Spleen (tissue), 11 donors: ENCODE measurements at regions not wholly inside any gene's neighbourhood (a gene's known extent, or its start where the extent isn't known, plus 50 kb on each side); places are given as distances from the start of the nearest gene placed in this dataset.

Experiments used
- DNase-seq: peaks from one replicate; pipeline ENCODE4 v3.0.0-alpha.2; 2020
- H3K27ac ChIP-seq, 8 donors: fragments of 200-600 bp; sonication (generic) in 7 of 8; 1 replicate in 4 of 8; 2 replicates in 4 of 8; pipeline versions ENCODE4 v1.5.0 to v1.8.0; 2016 to 2021; ENCODE audit warnings: inconsistent platforms in 4 of 8, mild to moderate bottlenecking in 4 of 8, moderate library complexity in 1 of 8
- H3K27me3 ChIP-seq, 7 donors: fragments of 200-600 bp; sonication (generic) in 6 of 7; replicated peaks in 1 of 7; 1 replicate in 4 of 7; 2 replicates in 3 of 7; pipeline versions ENCODE4 v1.5.0 to v1.8.0; 2016 to 2021; ENCODE audit warnings: inconsistent platforms in 3 of 7, mild to moderate bottlenecking in 1 of 7
- H3K36me3 ChIP-seq, 6 donors: fragments of 200-600 bp; sonication (generic) in 5 of 6; 1 replicate in 4 of 6; 2 replicates in 2 of 6; pipeline versions ENCODE4 v1.5.0 to v1.8.0; 2016 to 2021; ENCODE audit warnings: inconsistent platforms in 2 of 6
- H3K4me1 ChIP-seq, 6 donors: fragments of 200-600 bp; sonication (generic) in 5 of 6; 1 replicate in 3 of 6; 2 replicates in 3 of 6; pipeline versions ENCODE4 v1.5.0 to v1.8.0; 2016 to 2021; ENCODE audit warnings: inconsistent platforms in 3 of 6
- H3K4me3 ChIP-seq, 8 donors: fragments of 200-600 bp; sonication (generic) in 7 of 8; 1 replicate in 4 of 8; 2 replicates in 4 of 8; pipeline versions ENCODE4 v1.5.0 to v1.8.0; 2016 to 2021; ENCODE audit warnings: inconsistent platforms in 4 of 8, mild to moderate bottlenecking in 4 of 8, moderate library complexity in 2 of 8
- H3K9me3 ChIP-seq, 8 donors: fragments of 200-600 bp; sonication (generic) in 7 of 8; 1 replicate in 4 of 8; 2 replicates in 4 of 8; pipeline versions ENCODE4 v1.5.0 to v1.8.0; 2016 to 2021; ENCODE audit warnings: inconsistent platforms in 4 of 8
- CTCF ChIP-seq, 11 experiments: fragments of 200-600 bp in 7 of 11; fragments of 450-650 bp in 4 of 11; sonication (generic) in 4 of 11; IDR thresholded peaks in 8 of 11; conservative IDR thresholded peaks in 3 of 11; 1 replicate in 7 of 11; 2 replicates in 4 of 11; pipeline versions ENCODE4 v1.4.0 to v1.8.0; 2016 to 2021; ENCODE audit warnings: antibody characterized with exemption in 11 of 11, inconsistent platforms in 4 of 11, mild to moderate bottlenecking in 1 of 11
- POLR2A ChIP-seq, 3 donors: fragments of 450-650 bp; IDR thresholded peaks; one replicate each; pipeline ENCODE4 v1.5.1; 2017; ENCODE audit warnings: antibody characterized with exemption in 3 of 3, mild to moderate bottlenecking in 1 of 3
- POLR2AphosphoS5 ChIP-seq, 3 donors: sonication (generic); formaldehyde crosslinking; IDR thresholded peaks; one replicate each; pipeline ENCODE4 v1.5.1; 2017; ENCODE audit warnings: antibody characterized with exemption in 3 of 3
- WGBS, 5 donors: extraction: QIAGEN DNeasy Blood & Tissue Kit in 3 of 5; methylation state at CpG; one replicate each; pipeline versions ENCODE4 v1.1.5 to v1.1.7; 2013 to 2018; 5-methylcytosine and 5-hydroxymethylcytosine counted together
- intact Hi-C: fragments of 100-400 bp; cut with DNase I; formaldehyde crosslinking; loops from one replicate; pipeline ENCODE4 v1.15.0; 2023; ENCODE audit warnings: low total_unique reads
- donor health status: healthy with polysubstance abuse.
- donor health status: DM: no; HTN: no; CAD: no; lungs with moderate emphysema.
- donor health status: DM: no; HTN: no; CAD: no.
- donor health status: Bipolar disorder and iron deficiency.
- donor health status: healthy.
- donor health status: DM: no; HTN: no; CAD: no.
- donor health status: DM: yes; HTN: yes; CAD: no.

- H3K4me3 ChIP-seq, result no peak overlapping the region
- peaks cover 0 to 5% (median 0%) of the 10 kb centered on the region in 8 donors for H3K9me3 ChIP-seq
- intact Hi-C loops, result no loop called here
- no peak overlapping the region for H3K27ac ChIP-seq
- peaks cover 0 to 26% (median 0%) of the 10 kb centered on the region in 7 donors for H3K27me3 ChIP-seq
- DNase-seq, result no peak
- 36 to 53% (median 43%) methylated on average over 3 of the region's 3 CpGs for WGBS, 5 donors
- no peaks in the 10 kb centered on the region for H3K36me3 ChIP-seq
- TF ChIP-seq POLR2AphosphoS5 (IDR thresholded peaks at IDR 0.05) (no peak), POLR2A (IDR thresholded peaks at IDR 0.05) (no peak), CTCF (IDR thresholded peaks at IDR 0.05 in 8 of 11, conservative IDR thresholded peaks at IDR 0.05 in 3 of 11) (no peak)
- H3K4me1 ChIP-seq, result no peaks in the 10 kb centered on the region
Measured at GRCh38 chr16:77579351-77579891, 142.9 kb upstream of the NUDT7 start.

GRCh38 chr16:77581706-77582105 lies 140.6 kb upstream of the NUDT7 start:
- WGBS, 5 donors, result 33 to 80% (median 72%) methylated on average over 2 of the region's 2 CpGs
- no peak for DNase-seq
- no peaks in the 10 kb centered on the region for H3K36me3 ChIP-seq
- peaks cover 0 to 5% (median 0%) of the 10 kb centered on the region in 8 donors for H3K9me3 ChIP-seq
- TF ChIP-seq POLR2A (IDR thresholded peaks at IDR 0.05), result no peak
- TF ChIP-seq CTCF (IDR thresholded peaks at IDR 0.05 in 8 of 11, conservative IDR thresholded peaks at IDR 0.05 in 3 of 11), result no peak
- TF ChIP-seq POLR2AphosphoS5 (IDR thresholded peaks at IDR 0.05), result no peak
- peaks cover 0 to 42% (median 0%) of the 10 kb centered on the region in 7 donors for H3K27me3 ChIP-seq
- no peak overlapping the region for H3K27ac ChIP-seq
- H3K4me3 ChIP-seq, result no peak overlapping the region
- intact Hi-C loops, result loop anchor here (5.0 kb wide), 1 partner anchor 344 kb away; no protein-coding TSS in a partner anchor
- H3K4me1 ChIP-seq, result no peaks in the 10 kb centered on the region

- 37 to 42% (median 39%) methylated on average over 7 of the region's 7 CpGs for WGBS, 5 donors
- peaks cover 0 to 53% (median 0%) of the 10 kb centered on the region in 7 donors for H3K27me3 ChIP-seq
- H3K4me3 ChIP-seq, result no peak overlapping the region
- no peaks in the 10 kb centered on the region for H3K9me3 ChIP-seq
- intact Hi-C loops, result loop anchor here (5.0 kb wide), 1 partner anchor 347 kb away; no protein-coding TSS in a partner anchor
- no peaks in the 10 kb centered on the region for H3K4me1 ChIP-seq
- H3K36me3 ChIP-seq, result no peaks in the 10 kb centered on the region
- no peak for TF ChIP-seq POLR2AphosphoS5 (IDR thresholded peaks at IDR 0.05)
- TF ChIP-seq CTCF (IDR thresholded peaks at IDR 0.05 in 8 of 11, conservative IDR thresholded peaks at IDR 0.05 in 3 of 11), result peak; percentile 53 to 88 (median 80)
- no peak for TF ChIP-seq POLR2A (IDR thresholded peaks at IDR 0.05)
- no peak overlapping the region for H3K27ac ChIP-seq
- DNase-seq, result no peak
Measured at GRCh38 chr16:77584205-77584859, 138.0 kb upstream of the NUDT7 start.
